HG02943 (cell line): ENCODE measurements at regions not wholly inside any gene's neighbourhood (a gene's known extent, or its start where the extent isn't known, plus 50 kb on each side); places are given as distances from the start of the nearest gene placed in this dataset.
A peak's percentile ranks its signal among the peaks of the same experiment; 100 is the strongest.
"Not testable (repeated sequence)": the region's sequence is repeated elsewhere in the genome, so short reads cannot be mapped to it uniquely, and the experiment has no call there.

Experiments used
- ATAC-seq: cut with Tn5 transposase; IDR thresholded peaks from one replicate; pipeline ENCODE4 v1.9.1; 2021; ENCODE audit warnings: mild to moderate bottlenecking, low read depth, moderate library complexity; ENCODE audit not compliant: unreplicated experiment

- ATAC-seq, result no peak
Measured at GRCh38 chr1:199460933-199461332, 566.6 kb upstream of the NR5A2 start.

- no peak for ATAC-seq
Measured at GRCh38 chr1:199463521-199464127, 563.9 kb upstream of the NR5A2 start.

GRCh38 chr1:199466961-199467360 is 560.5 kb upstream of the NR5A2 start:
- ATAC-seq, result no peak

GRCh38 chr1:199472018-199472417 is 555.5 kb upstream of the NR5A2 start:
- ATAC-seq, result no peak

- ATAC-seq, result no peak
Measured at GRCh38 chr1:199472978-199473377, 554.5 kb upstream of the NR5A2 start.

- no peak for ATAC-seq
Measured at GRCh38 chr1:199474738-199475137, 552.8 kb upstream of the NR5A2 start.

GRCh38 chr1:199482426-199482825 is 545.1 kb upstream of the NR5A2 start:
- ATAC-seq, result no peak

GRCh38 chr1:199489594-199489993 is 537.9 kb upstream of the NR5A2 start:
- no peak for ATAC-seq

- no peak for ATAC-seq
Measured at GRCh38 chr1:199490769-199491527, 536.6 kb upstream of the NR5A2 start.

GRCh38 chr1:199495432-199495831 is 532.1 kb upstream of the NR5A2 start:
- no peak for ATAC-seq

GRCh38 chr1:199498802-199499201 is 528.7 kb upstream of the NR5A2 start:
- not testable (repeated sequence) for ATAC-seq

GRCh38 chr1:199508072-199508471 is 519.4 kb upstream of the NR5A2 start:
- ATAC-seq, result no peak

- ATAC-seq, result no peak
Measured at GRCh38 chr1:199508653-199509052, 518.9 kb upstream of the NR5A2 start.

GRCh38 chr1:199509456-199509855 is 518.1 kb upstream of the NR5A2 start:
- ATAC-seq, result no peak

GRCh38 chr1:199510314-199510713 is 517.2 kb upstream of the NR5A2 start:
- ATAC-seq, result peak; percentile 75

- ATAC-seq, result no peak
Measured at GRCh38 chr1:199512037-199512710, 515.3 kb upstream of the NR5A2 start.

GRCh38 chr1:199515261-199515660 is 512.2 kb upstream of the NR5A2 start:
- ATAC-seq, result no peak

- no peak for ATAC-seq
Measured at GRCh38 chr1:199522338-199522737, 505.2 kb upstream of the NR5A2 start.

- ATAC-seq, result no peak
Measured at GRCh38 chr1:199522936-199523335, 504.6 kb upstream of the NR5A2 start.

- no peak for ATAC-seq
Measured at GRCh38 chr1:199529324-199529723, 498.2 kb upstream of the NR5A2 start.

- not testable (repeated sequence) for ATAC-seq
Measured at GRCh38 chr1:199533361-199533760, 494.1 kb upstream of the NR5A2 start.

GRCh38 chr1:199545780-199546179 is 481.7 kb upstream of the NR5A2 start:
- ATAC-seq, result no peak
